Lung (tissue), 11 donors: ENCODE measurements at regions not wholly inside any gene's neighbourhood (a gene's known extent, or its start where the extent isn't known, plus 50 kb on each side); places are given as distances from the start of the nearest gene placed in this dataset.

ENCODE experiments used
- ATAC-seq: fragments of 200-7000 bp; cut with Tn5 transposase; one replicate; pipeline ENCODE4 v1.9.1; 2020; ENCODE audit warnings: moderate number of reproducible peaks; ENCODE audit not compliant: insufficient read depth, low FRiP score
- DNase-seq, 3 donors: peaks; one replicate each; pipeline ENCODE4 v3.0.0-alpha.2; 2013 to 2017
- H3K27ac ChIP-seq, 2 donors: one replicate each; pipeline ENCODE4 v1.5.1; 2013; ENCODE audit warnings: mild to moderate bottlenecking in 2 of 2, moderate library complexity in 2 of 2, control low read depth in 1 of 2, inconsistent platforms in 1 of 2, low read depth in 1 of 2, low read length in 1 of 2
- H3K27me3 ChIP-seq, 3 donors: one replicate each; pipeline ENCODE4 v1.5.1; 2013; ENCODE audit warnings: low read length in 2 of 3; ENCODE audit not compliant: control insufficient read depth in 3 of 3, insufficient read depth in 3 of 3
- H3K36me3 ChIP-seq, 4 donors: one replicate each; pipeline ENCODE4 v1.5.1; 2013; ENCODE audit warnings: low read length in 4 of 4, mild to moderate bottlenecking in 1 of 4, moderate library complexity in 1 of 4; ENCODE audit not compliant: control insufficient read depth in 4 of 4, insufficient read depth in 4 of 4
- H3K4me1 ChIP-seq, 5 donors: one replicate each; pipeline ENCODE4 v1.5.1; 2013; ENCODE audit warnings: low read length in 5 of 5, mild to moderate bottlenecking in 2 of 5, moderate library complexity in 1 of 5; ENCODE audit not compliant: control insufficient read depth in 5 of 5, insufficient read depth in 5 of 5
- H3K4me3 ChIP-seq: one replicate; pipeline ENCODE4 v1.5.1; 2013; ENCODE audit warnings: mild to moderate bottlenecking, control low read depth, moderate library complexity
- H3K9ac ChIP-seq, 2 donors: one replicate each; pipeline ENCODE4 v1.5.1; 2013; ENCODE audit warnings: low read length in 2 of 2, control low read depth in 1 of 2; ENCODE audit not compliant: insufficient read depth in 1 of 2
- H3K9me3 ChIP-seq, 4 donors: one replicate each; pipeline ENCODE4 v1.5.1; 2013; ENCODE audit warnings: low read length in 3 of 4, mild to moderate bottlenecking in 1 of 4, moderate library complexity in 1 of 4; ENCODE audit not compliant: control insufficient read depth in 4 of 4, insufficient read depth in 3 of 4
- WGBS, 2 donors: extraction: QIAGEN DNeasy Blood & Tissue Kit; methylation state at CpG; one replicate each; pipeline ENCODE4 v1.1.7; 2013; 5-methylcytosine and 5-hydroxymethylcytosine counted together
- TF ChIP-seq, protein P1 (sequence below): IDR thresholded peaks from 2 replicates; pipeline ENCODE4 v1.5.1; 2012; ENCODE audit warnings: mild to moderate bottlenecking; ENCODE audit errors: control extremely low read depth, extremely low read depth
- donor health status: control.
- donor health status: control.
- donor health status: Bipolar disorder and iron deficiency.
- donor health status: healthy.
- donor health status: DM: yes; HTN: yes; CAD: no.

- H3K27me3 ChIP-seq: no peaks in the 10 kb centered on the region
Observed at GRCh38 chr3:22962244-22962643, 240.9 kb upstream of the UBE2E2 start.

GRCh38 chr3:22966349-22966748, 236.8 kb upstream of the UBE2E2 start:
- Histone ChIP-seq H3K36me3 (no peaks in the 10 kb centered on the region), H3K27ac (no peak overlapping the region), H3K9me3 (peaks cover 0 to 3% (median 0%) of the 10 kb centered on the region in 4 donors), H3K4me3 (no peak overlapping the region), H3K4me1 (no peaks in the 10 kb centered on the region), H3K9ac (no peak overlapping the region), H3K27me3 (no peaks in the 10 kb centered on the region)
- no peak for DNase-seq
- ATAC-seq: no peak
- TF ChIP-seq, protein P1, sequence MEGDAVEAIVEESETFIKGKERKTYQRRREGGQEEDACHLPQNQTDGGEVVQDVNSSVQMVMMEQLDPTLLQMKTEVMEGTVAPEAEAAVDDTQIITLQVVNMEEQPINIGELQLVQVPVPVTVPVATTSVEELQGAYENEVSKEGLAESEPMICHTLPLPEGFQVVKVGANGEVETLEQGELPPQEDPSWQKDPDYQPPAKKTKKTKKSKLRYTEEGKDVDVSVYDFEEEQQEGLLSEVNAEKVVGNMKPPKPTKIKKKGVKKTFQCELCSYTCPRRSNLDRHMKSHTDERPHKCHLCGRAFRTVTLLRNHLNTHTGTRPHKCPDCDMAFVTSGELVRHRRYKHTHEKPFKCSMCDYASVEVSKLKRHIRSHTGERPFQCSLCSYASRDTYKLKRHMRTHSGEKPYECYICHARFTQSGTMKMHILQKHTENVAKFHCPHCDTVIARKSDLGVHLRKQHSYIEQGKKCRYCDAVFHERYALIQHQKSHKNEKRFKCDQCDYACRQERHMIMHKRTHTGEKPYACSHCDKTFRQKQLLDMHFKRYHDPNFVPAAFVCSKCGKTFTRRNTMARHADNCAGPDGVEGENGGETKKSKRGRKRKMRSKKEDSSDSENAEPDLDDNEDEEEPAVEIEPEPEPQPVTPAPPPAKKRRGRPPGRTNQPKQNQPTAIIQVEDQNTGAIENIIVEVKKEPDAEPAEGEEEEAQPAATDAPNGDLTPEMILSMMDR: no peak

More at GRCh38 chr3:22962244-22962643, 240.9 kb upstream of the UBE2E2 start:
- Histone ChIP-seq H3K4me3 (no peak overlapping the region), H3K4me1 (peaks cover 0 to 14% (median 0%) of the 10 kb centered on the region in 5 donors), H3K9me3 (peaks cover 0 to 2% (median 0%) of the 10 kb centered on the region in 4 donors), H3K27ac (no peak overlapping the region), H3K36me3 (no peaks in the 10 kb centered on the region), H3K9ac (no peak overlapping the region)
- DNase-seq (no peak), ATAC-seq (no peak)
- TF ChIP-seq, protein P1: no peak
- WGBS, 2 donors: 96 to 97% methylated on average over 3 of the region's 3 CpGs

GRCh38 chr3:22969276-22969675, 233.9 kb upstream of the UBE2E2 start:
- no peak for ATAC-seq

DNA sequence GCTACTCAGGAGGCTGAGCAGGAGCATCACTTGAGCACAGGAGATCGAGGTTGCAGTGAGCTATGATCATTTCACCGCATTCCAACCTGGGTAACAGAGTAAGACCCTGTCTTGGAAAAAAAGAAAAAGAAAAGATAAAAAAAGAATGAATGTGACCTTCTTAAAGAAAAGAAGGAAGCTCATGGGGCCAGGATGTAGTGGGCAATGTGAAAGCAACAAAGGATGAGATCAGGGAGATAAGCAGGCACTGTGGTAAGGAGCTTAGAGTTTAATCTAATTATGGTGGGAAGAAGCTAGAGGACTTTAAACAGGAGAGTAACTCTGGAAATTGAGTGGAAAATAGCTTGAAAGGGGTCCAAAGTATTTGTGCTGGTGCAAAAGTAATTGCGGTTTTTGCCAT, 231.6 kb upstream of the UBE2E2 start:
- Histone ChIP-seq H3K27me3 (no peaks in the 10 kb centered on the region), H3K4me3 (no peak overlapping the region), H3K27ac (no peak overlapping the region), H3K9ac (no peak overlapping the region), H3K36me3 (no peaks in the 10 kb centered on the region), H3K9me3 (peaks cover 0 to 3% (median 0%) of the 10 kb centered on the region in 4 donors), H3K4me1 (no peaks in the 10 kb centered on the region)
- DNase-seq: no peak
- WGBS, 2 donors: 89 to 92% methylated on average over 3 of the region's 3 CpGs
- TF ChIP-seq, protein P1: no peak
- no peak for ATAC-seq

More at GRCh38 chr3:22969276-22969675, 233.9 kb upstream of the UBE2E2 start:
- Histone ChIP-seq H3K4me1 (no peaks in the 10 kb centered on the region), H3K9me3 (peaks cover 0 to 3% (median 0%) of the 10 kb centered on the region in 4 donors), H3K27ac (no peak overlapping the region), H3K27me3 (no peaks in the 10 kb centered on the region), H3K9ac (no peak overlapping the region), H3K4me3 (no peak overlapping the region), H3K36me3 (no peaks in the 10 kb centered on the region)
- 90 to 100% methylated on average over 1 of the region's 1 CpG for WGBS, 2 donors
- no peak for DNase-seq
- TF ChIP-seq, protein P1: no peak
